SU-DHL-6 (cell line): ENCODE measurements at regions not wholly inside any gene's neighbourhood (a gene's known extent, or its start where the extent isn't known, plus 50 kb on each side); places are given as distances from the start of the nearest gene placed in this dataset.

Experiments
- H2AFZ ChIP-seq: fragments of 200-600 bp; sonication (generic); 2 replicates; pipeline ENCODE4 v1.6.1; 2014; ENCODE audit warnings: low read depth, mild to moderate bottlenecking, moderate library complexity, mixed read lengths, antibody characterized with exemption, low read length; ENCODE audit not compliant: severe bottlenecking
- H3F3A ChIP-seq: fragments of 200-600 bp; shearing (Covaris generic); 2 replicates; pipeline ENCODE4 v1.6.0; 2016; ENCODE audit warnings: antibody characterized with exemption, mild to moderate bottlenecking; ENCODE audit not compliant: insufficient read depth
- H3K27ac ChIP-seq: fragments of 200-600 bp; sonication (generic); 2 replicates; pipeline ENCODE4 v1.5.1; 2016; ENCODE audit warnings: low read depth, mild to moderate bottlenecking, low read length, moderate library complexity, mixed read lengths
- H3K27me3 ChIP-seq: fragments of 200-600 bp; sonication (generic), shearing (Covaris generic); 2 replicates; pipeline ENCODE4 v1.6.0; 2014; ENCODE audit warnings: mild to moderate bottlenecking, low read length
- H3K36me3 ChIP-seq: fragments of 200-600 bp; sonication (generic); 2 replicates; pipeline ENCODE4 v1.6.1; 2014; ENCODE audit warnings: mild to moderate bottlenecking, low read length, mixed read lengths
- H3K4me2 ChIP-seq: fragments of 300-600, 200-600 bp; shearing (Covaris generic), sonication (generic); 2 replicates; pipeline ENCODE4 v1.6.0; 2014; ENCODE audit warnings: low read length, low read depth, mild to moderate bottlenecking; ENCODE audit not compliant: poor library complexity, severe bottlenecking
- H3K4me3 ChIP-seq: fragments of 200-600 bp; sonication (generic); 2 replicates; pipeline ENCODE4 v1.5.1; 2014; ENCODE audit warnings: antibody characterized with exemption, low read length, mild to moderate bottlenecking, mixed read lengths; ENCODE audit not compliant: insufficient read depth, poor library complexity, severe bottlenecking
- H3K79me2 ChIP-seq: fragments of 200-600 bp; sonication (generic); 2 replicates; pipeline ENCODE4 v1.6.1; 2014; ENCODE audit warnings: mild to moderate bottlenecking, low read length, moderate library complexity; ENCODE audit not compliant: insufficient read depth
- H3K9ac ChIP-seq: fragments of 200-600 bp; sonication (generic); 2 replicates; pipeline ENCODE4 v1.7.0; 2014; ENCODE audit warnings: mild to moderate bottlenecking, low read length
- H3K9me2 ChIP-seq: fragments of 200-600 bp; sonication (generic); replicated peaks from 2 replicates; pipeline ENCODE4 v1.6.1; 2014; ENCODE audit warnings: low read length; ENCODE audit not compliant: insufficient read depth
- H3K9me3 ChIP-seq: fragments of 200-600 bp; sonication (generic); 2 replicates; pipeline ENCODE4 v1.6.1; 2014; ENCODE audit warnings: low read length, mixed read lengths; ENCODE audit not compliant: insufficient read depth
- H4K20me1 ChIP-seq: fragments of 200-600 bp; sonication (generic); 2 replicates; pipeline ENCODE4 v1.6.1; 2014; ENCODE audit warnings: low read depth, mild to moderate bottlenecking, antibody characterized with exemption, low read length, moderate library complexity, mixed read lengths
- CTCF ChIP-seq: fragments of 200-600 bp; sonication (generic); IDR thresholded peaks from one replicate; pipeline ENCODE4 v1.5.1; 2017; ENCODE audit warnings: antibody characterized with exemption, mild to moderate bottlenecking, low read length, moderate library complexity; ENCODE audit not compliant: insufficient read depth, poor library complexity, severe bottlenecking
- EZH2phosphoT487 ChIP-seq: fragments of 200-600 bp; sonication (generic), shearing (Covaris generic); conservative IDR thresholded peaks from 2 replicates; pipeline ENCODE4 v1.6.1; 2018; ENCODE audit warnings: mild to moderate bottlenecking, antibody characterized with exemption, low read length, moderate library complexity, mixed read lengths

GRCh38 chr10:79018521-79019011, 50.2 kb upstream of the ZMIZ1 start:
- Histone ChIP-seq H3K9me3 (no peaks in the 10 kb centered on the region), H4K20me1 (no peaks in the 10 kb centered on the region), H3K4me2 (no peak overlapping the region), H3F3A (no peaks in the 10 kb centered on the region), H3K9ac (no peak overlapping the region), H2AFZ (no peak overlapping the region), H3K36me3 (no peaks in the 10 kb centered on the region), H3K4me3 (no peak overlapping the region), H3K79me2 (no peaks in the 10 kb centered on the region), H3K27ac (no peak overlapping the region), H3K27me3 (no peaks in the 10 kb centered on the region), H3K9me2 (no peaks in the 10 kb centered on the region)
- TF ChIP-seq EZH2phosphoT487 (no peak), CTCF (no peak)
